ENCODE measurements at regions not wholly inside any gene's neighbourhood (a gene's known extent, or its start where the extent isn't known, plus 50 kb on each side); places are given as distances from the start of the nearest gene placed in this dataset.

DNA sequence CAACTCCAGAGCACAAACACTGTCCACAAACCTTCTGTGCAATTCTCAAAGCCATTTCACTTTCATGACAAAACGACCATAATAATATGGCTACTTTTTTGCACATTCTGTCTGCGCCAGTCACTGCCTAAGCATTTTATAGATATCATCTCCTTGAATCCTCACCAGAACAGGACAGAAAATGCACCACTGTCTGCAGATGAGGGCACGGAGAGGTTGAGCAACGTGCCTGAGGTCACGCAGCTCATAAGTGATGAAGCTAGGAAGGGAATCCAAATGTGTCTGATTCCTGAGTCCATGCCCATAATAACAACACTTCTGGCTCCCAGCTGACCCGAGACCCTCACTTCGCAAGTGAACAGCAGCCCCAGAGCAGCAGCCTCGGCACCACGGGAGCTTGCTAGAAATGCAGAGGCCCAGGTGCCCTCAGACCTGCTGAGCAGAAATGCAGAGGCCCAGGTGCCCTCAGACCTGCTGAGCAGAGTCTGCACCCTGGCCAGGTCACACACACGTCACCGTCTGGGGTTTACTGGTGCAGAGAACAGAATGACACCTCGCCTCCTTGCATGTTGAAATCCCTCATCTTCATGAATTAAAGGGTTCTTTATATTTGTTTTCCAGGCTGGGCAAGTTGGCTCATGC is 265.2 kb downstream of the BMP7 start:
- TF ChIP-seq POLR2A (IDR thresholded peaks at IDR 0.05) = no peak
- H3K9me3 ChIP-seq = peaks cover 10 to 16% of the 10 kb centered on the region in 2 donors
- H3K27ac ChIP-seq = no peak overlapping the region
- no peak overlapping the region for H3K4me3 ChIP-seq
- H3K36me3 ChIP-seq = no peaks in the 10 kb centered on the region
- H3K4me1 ChIP-seq = no peaks in the 10 kb centered on the region
- H3K27me3 ChIP-seq = peaks cover 0 to 18% of the 10 kb centered on the region in 2 donors
- DNase-seq (ENCODE audit: low spot score in 2 of 2) = no peak
- intact Hi-C loops (cut with DNase I; ENCODE audit: low total_unique reads) = no loop called here

GRCh38 chr20:57002066-57002570 is 264.3 kb downstream of the BMP7 start:
- no peak for TF ChIP-seq POLR2AphosphoS5 (IDR thresholded peaks at IDR 0.05)
- no peak for TF ChIP-seq POLR2A (IDR thresholded peaks at IDR 0.05)
- TF ChIP-seq CTCF (IDR thresholded peaks at IDR 0.05) = no peak
- Histone ChIP-seq H3K4me1 (no peaks in the 10 kb centered on the region), H3K36me3 (no peaks in the 10 kb centered on the region), H3K4me3 (no peak overlapping the region), H3K27me3 (peaks cover 0 to 18% of the 10 kb centered on the region in 2 donors), H3K9me3 (peaks cover 10 to 16% of the 10 kb centered on the region in 2 donors), H3K27ac (no peak overlapping the region)
- no peak for DNase-seq (ENCODE audit: low spot score in 2 of 2)
- intact Hi-C loops (cut with DNase I; ENCODE audit: low total_unique reads) = no loop called here

DNA sequence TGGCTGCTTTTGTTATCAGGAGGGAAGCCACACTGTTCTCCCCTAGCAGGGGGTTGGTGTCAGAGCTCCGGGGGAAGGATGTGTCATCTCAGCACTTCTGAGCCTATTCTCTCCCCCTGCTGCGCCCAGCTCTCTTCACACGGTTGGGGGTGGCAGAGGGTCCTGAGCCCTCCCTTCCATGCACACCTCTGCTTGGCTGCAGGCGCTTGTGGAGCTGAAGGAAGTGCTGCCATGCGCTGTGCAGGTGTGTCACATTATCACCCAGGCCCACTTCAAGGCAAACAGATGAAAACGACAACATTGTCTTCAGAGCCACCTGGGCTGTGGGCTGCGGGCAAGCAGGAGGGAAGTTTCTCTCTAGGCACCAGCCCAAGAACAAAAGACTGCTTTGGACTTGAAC is 263.4 kb downstream of the BMP7 start:
- H3K4me1 ChIP-seq = no peaks in the 10 kb centered on the region
- H3K9me3 ChIP-seq = peaks cover 7 to 16% of the 10 kb centered on the region in 2 donors
- H3K27ac ChIP-seq = no peak overlapping the region
- H3K4me3 ChIP-seq = no peak overlapping the region
- intact Hi-C loops (cut with DNase I; ENCODE audit: low total_unique reads) = no loop called here
- TF ChIP-seq POLR2AphosphoS5 (IDR thresholded peaks at IDR 0.05) (no peak), POLR2A (IDR thresholded peaks at IDR 0.05) (no peak), CTCF (IDR thresholded peaks at IDR 0.05) (no peak)
- no peaks in the 10 kb centered on the region for H3K36me3 ChIP-seq
- H3K27me3 ChIP-seq = peaks cover 0 to 18% of the 10 kb centered on the region in 2 donors
- DNase-seq (ENCODE audit: low spot score in 2 of 2) = no peak

- no peak overlapping the region for H3K27ac ChIP-seq
- TF ChIP-seq CTCF (IDR thresholded peaks at IDR 0.05) (no peak), POLR2A (IDR thresholded peaks at IDR 0.05) (no peak), POLR2AphosphoS5 (IDR thresholded peaks at IDR 0.05) (no peak)
- peaks cover 0 to 2% of the 10 kb centered on the region in 2 donors for H3K9me3 ChIP-seq
- no peaks in the 10 kb centered on the region for H3K4me1 ChIP-seq
- H3K36me3 ChIP-seq = no peaks in the 10 kb centered on the region
- peaks cover 0 to 18% of the 10 kb centered on the region in 2 donors for H3K27me3 ChIP-seq
- intact Hi-C loops (cut with DNase I; ENCODE audit: low total_unique reads) = no loop called here
- no peak for DNase-seq (ENCODE audit: low spot score in 2 of 2)
- H3K4me3 ChIP-seq = no peak overlapping the region
These were observed 262.0 kb downstream of the BMP7 start for GRCh38 chr20:57004416-57004815.

GRCh38 chr20:57004951-57005933 is 261.2 kb downstream of the BMP7 start:
- intact Hi-C loops (cut with DNase I; ENCODE audit: low total_unique reads) = no loop called here
- Histone ChIP-seq H3K4me1 (no peaks in the 10 kb centered on the region), H3K9me3 (no peaks in the 10 kb centered on the region), H3K36me3 (no peaks in the 10 kb centered on the region), H3K4me3 (no peak overlapping the region), H3K27me3 (peaks cover 0 to 18% of the 10 kb centered on the region in 2 donors), H3K27ac (no peak overlapping the region)
- no peak for TF ChIP-seq CTCF (IDR thresholded peaks at IDR 0.05)
- no peak for TF ChIP-seq POLR2AphosphoS5 (IDR thresholded peaks at IDR 0.05)
- no peak for TF ChIP-seq POLR2A (IDR thresholded peaks at IDR 0.05)
- no peak for DNase-seq (ENCODE audit: low spot score in 2 of 2)
